Ramos (cell line): ENCODE measurements at regions not wholly inside any gene's neighbourhood (a gene's known extent, or its start where the extent isn't known, plus 50 kb on each side); places are given as distances from the start of the nearest gene placed in this dataset.

Source experiments
- in situ Hi-C: fragments of 300-500 bp; cut with MboI; formaldehyde crosslinking; loops from one replicate; pipeline ENCODE4 v1.14.3; 2022; ENCODE audit warnings: low sequenced_read_pairs; ENCODE audit not compliant: unreplicated experiment

DNA sequence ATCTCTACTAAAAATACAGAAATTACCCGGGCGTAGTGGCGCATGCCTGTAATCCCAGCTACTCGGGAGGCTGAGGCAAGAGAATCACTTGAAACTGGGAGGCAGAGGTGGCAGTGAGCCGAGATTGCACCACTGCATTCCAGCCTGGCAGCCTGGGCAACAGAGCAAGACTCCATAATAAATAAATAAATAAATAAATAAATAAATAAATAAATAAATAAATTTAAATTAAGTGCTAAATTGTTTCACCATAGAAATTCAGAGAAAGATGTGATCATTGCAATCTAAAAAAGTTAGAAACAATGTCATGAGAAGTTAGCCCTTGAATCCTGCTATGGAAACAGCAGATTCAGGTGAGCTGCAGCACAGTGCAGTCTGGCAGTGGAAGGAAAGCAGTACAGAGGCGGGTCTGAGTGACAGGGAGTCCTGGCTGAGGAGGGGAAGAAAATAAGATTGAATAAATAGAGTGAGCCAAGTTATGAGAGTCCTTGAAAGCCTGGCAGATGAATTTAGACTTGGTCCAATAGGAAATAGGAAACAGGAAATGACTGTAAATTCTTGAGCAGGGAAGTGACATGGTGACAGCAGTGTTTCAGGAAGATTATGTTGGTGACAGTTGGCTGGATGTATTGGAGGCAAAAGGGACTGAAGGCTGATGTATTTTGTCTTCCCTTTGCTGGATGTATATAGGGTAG, 241.5 kb downstream of the GXYLT1 start:
- in situ Hi-C loops: no loop called here

DNA sequence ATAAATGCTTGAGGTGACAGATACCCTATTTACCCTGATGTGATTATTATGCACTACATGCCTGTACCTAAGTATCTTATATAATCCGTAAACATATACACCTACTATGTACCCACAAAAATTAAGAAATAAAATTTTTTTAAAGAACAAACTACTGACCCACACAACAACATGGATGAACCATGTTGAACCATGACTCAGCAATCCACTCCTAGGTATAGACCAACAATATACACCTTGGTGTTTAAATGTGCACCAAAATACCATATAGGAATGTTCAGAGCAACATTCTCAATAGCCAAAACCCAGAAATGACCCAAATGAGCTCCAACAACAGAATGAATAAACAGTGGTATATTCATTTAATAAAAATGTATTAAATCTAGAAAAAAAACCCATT, 245.1 kb downstream of the GXYLT1 start:
- in situ Hi-C loops: no loop called here

DNA sequence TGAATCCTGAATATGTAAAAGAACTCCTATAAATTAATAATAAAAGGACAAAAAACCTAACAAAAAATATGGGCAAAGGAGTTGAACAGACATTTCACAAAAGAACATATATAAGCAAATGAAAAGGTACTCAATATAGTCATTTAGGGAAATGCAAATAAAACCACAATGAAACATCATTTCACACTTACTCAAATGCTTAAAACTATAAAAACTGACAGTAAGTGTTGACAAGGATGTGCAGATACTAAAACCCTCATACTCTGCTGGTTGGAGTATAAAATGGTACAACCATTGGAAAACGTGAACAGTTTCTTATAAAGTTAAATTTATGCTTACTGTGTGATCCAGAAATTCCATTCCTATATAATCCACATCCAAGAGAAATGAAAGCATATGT, 247.1 kb downstream of the GXYLT1 start:
- in situ Hi-C loops: no loop called here

DNA sequence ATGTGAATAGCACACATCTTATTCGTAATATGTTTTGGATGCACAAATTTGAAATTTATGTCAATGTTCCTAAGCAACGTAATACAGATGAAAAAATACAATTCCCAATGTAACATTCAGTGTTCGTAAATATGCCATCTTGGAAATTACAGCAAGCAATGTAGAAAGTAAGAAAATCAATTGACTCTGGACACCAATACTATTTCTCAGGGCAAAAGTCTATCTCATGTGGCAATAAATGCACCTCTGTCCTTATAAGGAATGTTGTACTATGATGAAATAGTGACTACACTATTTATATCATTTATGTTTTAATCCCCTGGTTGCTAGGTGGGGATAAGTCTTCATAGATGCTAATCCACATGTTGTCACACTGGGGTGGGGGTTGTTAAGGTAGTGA, 251.2 kb downstream of the GXYLT1 start:
- in situ Hi-C loops: no loop called here

DNA sequence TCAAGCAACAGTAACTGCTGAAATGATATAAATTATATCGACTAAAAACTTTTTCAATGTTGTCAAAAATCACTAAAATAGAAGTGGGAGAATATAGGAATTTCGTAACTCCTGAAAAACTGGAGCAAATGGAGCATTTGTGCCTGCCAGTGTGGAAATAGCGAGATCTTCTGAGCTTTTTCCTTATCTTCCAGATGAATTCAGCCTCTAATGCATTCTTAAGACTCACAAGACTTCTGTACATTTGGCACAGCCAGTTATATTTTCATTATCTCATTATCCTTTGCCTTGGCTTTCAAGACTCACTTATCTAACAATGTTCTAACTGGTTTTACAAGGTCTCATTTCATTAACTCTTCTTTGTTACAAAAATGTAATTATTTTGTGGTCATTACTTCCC, 252.4 kb downstream of the GXYLT1 start:
- in situ Hi-C loops: no loop called here

DNA sequence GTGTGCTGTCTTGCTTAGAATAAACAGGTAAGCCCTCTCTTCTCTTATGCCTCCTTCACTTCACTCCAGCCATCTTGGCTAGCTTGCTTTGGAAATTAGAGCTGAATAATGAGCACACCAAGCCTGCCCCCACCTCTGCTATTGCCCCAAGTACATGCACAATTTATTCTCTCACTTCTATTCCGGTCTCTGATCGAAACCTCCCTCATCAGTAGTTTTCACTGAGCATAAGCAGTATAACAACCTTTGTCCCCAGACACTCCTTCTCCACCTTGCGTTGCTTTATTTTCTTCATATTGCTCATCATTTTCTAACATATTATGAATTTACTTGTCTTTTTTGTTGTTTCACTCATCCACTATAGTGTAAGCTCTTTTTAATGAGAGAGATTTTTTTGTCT, 253.4 kb downstream of the GXYLT1 start:
- in situ Hi-C loops: no loop called here

DNA sequence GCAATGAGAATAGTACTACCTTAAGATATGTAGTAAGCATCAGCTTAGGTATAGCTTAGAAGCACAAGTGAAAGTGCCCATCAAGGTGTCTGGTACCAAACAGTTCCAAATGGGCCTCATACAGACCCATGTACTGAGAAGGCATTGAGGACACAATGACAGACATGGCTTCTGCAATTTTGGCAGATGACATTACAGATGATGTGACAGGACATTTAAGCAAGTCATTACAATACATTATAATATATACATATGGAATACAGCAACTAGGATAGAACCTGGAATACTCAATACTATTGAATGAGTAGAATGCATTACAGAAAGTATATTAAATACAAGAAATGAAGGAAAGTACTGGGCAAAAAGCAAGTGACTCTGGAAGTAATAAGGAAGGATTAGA, 256.4 kb downstream of the GXYLT1 start:
- in situ Hi-C loops: no loop called here

DNA sequence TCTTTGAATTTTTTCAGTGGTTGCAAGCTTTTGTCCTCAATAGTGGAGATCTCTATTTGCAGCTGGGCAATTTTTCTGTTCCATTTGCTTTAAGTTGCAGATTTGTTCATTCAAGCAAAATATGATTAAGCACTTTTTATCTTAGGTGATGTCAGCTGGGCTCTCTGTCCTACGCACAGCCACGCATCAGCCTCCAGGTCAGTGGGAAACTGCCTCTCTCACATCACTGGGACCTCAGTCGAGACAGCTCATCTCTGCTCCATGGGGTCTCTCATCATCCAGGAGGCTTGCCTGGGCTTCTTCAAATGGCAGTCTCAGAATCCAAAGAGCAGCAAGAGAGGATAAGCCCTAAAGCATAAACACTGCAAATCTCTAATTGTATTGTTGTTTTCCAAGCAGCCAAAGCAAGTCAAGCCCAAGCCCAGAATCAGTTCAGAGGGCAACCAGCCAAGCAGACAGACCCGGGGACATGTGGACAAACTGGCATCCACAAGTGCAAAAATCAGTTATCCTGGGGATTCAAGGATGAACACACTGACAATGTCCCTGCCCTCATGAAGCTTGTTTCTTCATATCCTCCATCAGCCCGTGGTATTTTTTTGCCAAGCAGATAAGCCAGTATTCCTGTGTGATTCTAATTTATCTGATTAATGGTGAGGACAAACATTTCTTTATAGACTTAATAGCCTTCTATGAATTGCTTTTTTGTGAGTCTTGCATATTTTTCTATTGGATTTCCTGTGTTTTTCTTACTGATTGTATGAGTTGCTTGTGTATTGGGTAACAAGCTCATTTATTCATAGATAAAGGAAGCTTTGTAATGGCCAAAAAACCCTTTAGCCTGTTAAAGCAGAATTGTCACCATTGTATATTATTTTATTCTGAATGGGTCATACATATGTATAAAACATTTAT, 262.5 kb downstream of the GXYLT1 start:
- in situ Hi-C loops: no loop called here

DNA sequence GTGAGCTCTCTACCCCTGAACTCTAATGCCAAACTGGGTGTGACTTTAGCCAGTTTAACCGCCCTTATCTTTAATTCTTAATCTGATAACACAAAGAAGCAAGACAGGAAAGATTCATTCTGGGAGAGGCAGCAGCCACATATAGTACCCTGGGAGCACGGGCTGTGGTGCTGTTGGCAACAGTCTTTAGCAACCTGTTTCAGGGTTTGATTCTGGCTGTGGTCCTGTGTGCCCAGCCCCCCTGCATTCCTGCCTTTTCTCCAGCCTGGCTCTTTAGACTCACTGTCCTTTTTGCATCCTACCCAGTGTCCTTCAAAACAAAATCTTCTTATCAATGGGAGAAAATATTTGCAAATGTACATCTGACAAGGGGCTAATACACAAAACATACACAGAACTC, 275.2 kb downstream of the GXYLT1 start:
- in situ Hi-C loops: no loop called here

DNA sequence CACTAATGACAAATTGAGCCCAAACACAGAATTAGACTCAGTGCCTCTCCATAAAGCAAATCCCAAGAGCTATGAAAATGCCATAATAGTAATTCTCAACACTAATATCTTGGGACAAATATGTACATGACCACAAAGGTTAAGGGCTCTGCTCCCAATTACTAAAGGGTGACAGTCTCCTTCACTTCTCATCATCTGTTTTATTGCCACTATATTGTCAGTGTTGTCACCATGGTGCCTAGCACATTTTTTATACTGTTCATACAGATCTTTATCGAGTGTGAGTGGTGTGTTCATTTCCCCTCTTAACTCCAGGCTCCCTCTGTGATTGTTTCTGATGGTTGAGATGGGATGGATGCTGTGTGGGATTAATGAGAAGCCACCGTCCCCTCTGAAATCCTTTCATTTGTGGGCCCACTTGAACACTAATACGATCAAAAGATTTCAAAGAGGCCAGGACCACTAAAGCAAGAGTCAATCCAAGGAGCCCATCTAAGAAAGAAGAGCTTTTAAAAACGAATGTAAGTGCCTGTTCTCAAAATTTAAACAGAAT, 277.7 kb downstream of the GXYLT1 start:
- in situ Hi-C loops: no loop called here

DNA sequence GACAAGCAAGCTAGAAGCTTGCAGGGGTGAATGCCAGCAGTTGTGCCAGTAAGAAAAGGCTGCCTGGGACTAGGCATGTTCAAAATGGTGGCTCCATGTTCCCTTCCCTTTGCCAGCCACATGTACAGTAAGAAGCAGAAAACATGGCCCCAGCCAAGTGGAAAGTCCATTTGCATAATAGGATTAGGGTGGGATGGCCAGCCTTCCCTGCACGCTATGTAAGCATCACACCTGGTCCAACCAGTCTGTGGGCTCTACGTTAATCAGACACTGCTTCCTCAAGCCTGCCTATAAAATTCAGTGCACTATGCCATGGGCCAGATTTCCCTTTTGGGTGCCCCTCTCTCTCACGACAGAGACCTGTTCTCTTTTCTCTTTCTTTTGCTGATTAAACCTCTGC, 288.4 kb downstream of the GXYLT1 start:
- in situ Hi-C loops: no loop called here

DNA sequence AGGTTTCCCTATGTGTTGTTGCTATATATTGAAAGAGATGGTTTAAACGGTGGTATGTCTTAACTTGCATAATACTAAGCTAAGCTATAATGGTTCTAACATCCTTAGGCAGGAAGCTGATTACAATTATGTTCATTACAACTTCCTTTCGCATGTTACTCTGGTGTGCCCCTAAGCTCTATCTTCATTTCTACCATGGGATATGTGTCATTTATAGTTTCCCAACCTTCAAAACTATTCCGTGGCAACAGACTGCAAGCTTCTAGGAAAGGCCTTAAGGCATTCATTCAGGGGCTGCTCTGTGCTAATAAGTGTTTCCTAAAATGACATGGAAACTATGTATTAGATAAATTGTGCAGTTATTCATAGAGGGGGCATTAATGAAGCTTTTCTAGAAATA, 294.6 kb downstream of the GXYLT1 start:
- in situ Hi-C loops: no loop called here

DNA sequence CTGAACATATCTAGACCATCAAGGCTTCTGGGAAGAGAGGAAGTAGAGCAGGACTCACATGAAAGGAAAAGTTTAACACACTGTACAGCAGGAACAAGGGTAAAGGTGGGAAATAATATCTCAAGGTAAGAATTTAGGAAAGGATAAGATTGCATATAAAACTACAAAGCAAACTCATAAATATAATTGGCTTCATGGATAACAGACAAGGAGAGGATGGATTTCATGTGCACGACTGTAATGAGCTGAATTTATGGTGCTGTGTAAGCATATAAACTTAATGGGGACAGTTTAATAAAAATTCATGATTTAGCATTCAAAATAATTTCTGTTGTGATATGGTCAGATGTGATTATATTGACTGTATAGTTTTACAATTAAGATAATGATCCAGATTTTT, 298.0 kb downstream of the GXYLT1 start:
- in situ Hi-C loops: no loop called here

DNA sequence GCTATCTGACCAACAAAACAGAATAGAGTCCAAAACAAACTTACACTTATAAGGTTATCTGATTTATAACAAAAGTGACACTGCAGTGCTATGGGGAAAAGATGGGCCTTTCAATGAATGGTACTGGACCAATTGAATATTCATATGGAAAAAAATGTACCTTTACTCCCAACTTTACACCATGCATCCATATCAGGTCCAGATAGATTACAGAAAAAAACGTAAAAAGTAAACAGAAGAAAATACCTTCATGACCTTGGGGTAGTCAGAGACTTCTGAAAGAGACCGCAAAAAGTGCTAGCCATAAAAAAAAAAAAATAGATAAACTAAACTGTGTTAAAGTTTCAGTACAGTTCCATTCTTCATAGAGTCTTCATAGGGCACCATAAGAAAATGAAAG, 308.3 kb downstream of the GXYLT1 start:
- in situ Hi-C loops: no loop called here

DNA sequence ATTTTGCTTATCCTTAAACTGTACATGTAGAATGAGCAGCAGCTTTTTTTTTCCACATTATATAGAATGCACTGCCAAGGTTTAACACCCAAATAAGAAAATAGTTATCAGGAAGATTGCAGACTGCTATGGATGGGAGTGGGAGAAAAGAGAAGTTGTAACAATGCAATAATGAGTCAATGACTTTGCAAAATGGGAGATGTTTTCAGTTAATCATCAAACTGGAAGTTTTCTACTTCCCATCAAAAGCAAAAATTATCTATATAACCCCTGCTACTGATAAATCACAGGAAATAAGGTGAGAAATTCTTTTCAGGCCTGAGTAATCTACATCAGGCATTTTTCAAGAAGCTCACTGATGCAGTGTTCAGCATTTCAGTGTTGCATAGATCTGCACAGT, 309.1 kb downstream of the GXYLT1 start:
- in situ Hi-C loops: no loop called here

DNA sequence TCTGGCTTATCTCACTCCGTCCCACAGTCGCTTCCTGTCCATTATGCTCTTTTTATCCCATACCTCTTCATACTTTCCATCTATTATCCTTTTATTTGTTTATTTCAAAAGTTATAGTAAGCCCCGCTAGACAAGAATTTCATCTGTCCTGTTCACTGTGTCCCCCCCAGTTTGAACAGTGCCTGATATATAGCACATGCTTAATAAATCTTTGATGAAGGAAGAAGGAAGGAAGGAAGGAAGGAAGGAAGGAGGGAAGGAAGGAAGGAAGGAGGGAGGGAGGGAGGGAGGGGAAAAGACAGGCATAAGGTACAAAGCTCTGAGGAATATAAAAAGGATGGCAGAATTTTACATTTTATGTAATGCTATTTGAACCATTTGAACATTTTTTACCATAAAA, 324.7 kb downstream of the GXYLT1 start:
- in situ Hi-C loops: no loop called here

DNA sequence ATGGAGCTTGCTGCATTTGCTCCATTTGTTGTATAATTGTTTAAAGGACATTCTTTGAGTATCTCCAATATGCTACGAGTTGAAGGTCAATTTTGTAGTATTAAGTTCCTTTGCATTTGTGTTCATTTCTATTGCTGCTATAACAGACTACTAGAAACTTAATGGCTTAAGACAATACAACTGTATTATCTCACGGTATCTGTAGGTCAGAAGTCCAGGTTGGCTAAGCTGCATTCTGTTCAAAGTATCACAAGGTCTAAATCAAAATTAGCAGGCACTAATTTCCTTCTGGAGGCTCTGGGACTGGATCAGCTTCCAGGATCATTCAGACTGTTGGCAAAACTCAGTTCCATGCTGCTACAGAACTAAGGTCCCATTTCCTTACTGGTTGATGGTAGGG, 340.6 kb downstream of the GXYLT1 start:
- in situ Hi-C loops: no loop called here

DNA sequence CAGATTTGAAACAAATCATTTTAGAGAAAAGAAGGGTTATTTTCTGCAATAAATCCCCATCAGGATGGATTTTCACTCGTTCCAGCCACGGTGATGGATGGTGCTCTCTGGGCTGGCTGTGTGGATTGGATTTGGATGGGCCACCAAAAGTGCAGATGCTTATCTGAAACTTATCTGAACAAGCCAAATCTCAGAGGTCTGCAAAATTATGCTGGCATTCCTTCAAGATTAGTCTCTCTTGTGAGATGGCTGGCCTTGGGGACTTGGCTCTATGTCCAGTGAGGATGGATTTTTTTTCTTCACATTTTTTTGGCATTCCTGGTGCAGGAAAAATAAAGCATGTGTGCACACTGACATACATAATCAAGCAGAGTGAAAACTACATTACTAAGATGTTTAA, 341.9 kb downstream of the GXYLT1 start:
- in situ Hi-C loops: no loop called here

DNA sequence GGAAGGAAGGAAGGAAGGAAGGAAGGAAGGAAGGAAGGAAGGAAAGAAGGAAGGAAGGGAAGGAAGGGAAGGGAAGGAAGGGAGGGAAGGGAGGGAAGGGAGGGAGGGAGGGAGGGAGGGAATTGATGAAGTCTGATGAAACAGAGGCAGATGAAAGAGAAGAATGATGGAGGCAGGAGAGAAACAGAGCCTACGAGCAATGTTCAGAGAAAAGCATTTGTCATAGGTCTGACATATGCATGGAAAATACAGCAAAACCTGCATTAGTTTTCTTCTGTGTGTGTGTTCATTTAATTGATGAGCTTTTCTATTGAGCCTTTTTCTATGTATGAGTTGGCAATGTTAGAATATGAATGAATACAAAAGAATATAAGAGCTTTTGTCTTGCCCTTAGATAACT, 343.4 kb downstream of the GXYLT1 start:
- in situ Hi-C loops: no loop called here

DNA sequence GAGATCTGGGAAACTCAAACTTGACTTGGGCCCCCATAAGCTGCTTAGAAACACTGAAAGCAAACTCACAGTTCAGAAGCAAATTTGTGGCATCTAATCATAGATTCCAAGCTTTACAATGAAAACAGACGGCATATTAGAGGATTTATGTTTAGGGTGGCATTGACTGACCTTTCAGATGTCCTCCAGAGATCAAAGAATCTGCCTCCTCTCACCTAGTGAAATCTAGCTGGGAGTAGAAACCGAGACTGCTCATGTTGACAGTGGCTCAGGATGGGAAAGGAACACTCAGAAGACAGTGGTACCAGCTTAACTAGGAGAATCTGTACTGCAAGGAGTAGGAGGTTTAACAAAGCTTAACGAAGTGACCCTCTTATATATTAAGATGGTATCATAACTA, 345.0 kb downstream of the GXYLT1 start:
- in situ Hi-C loops: no loop called here

DNA sequence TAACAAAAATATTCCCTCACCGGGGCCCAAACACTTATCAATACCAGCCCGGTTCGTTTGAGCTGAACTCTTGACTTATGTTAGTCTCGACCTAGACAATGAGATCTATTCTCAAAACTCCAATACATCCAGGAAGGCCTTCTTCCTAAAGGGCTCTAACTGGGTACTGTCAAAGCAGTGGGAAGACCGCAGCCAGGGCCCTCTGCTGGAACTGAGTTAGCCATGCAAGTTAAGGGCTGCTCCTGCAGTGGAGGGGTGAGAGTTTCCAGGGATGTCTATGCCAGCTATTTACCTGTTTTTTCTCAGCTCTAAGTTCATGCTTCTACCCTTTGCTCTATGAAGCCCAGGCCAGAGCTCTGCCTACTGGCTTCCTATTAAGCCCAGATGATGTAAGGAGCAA, 348.8 kb downstream of the GXYLT1 start:
- in situ Hi-C loops: no loop called here
